WTC11 (cell line): ENCODE measurements at regions not wholly inside any gene's neighbourhood (a gene's known extent, or its start where the extent isn't known, plus 50 kb on each side); places are given as distances from the start of the nearest gene placed in this dataset.

ENCODE experiments used
- ATAC-seq: fragments of 200-7000 bp; cut with Tn5 transposase; 2 replicates; pipeline ENCODE4 v1.10.0; 2021; ENCODE audit warnings: mild to moderate bottlenecking, moderate library complexity
- CTCF ChIA-PET: fragments of 300-600 bp; sonication (Branson Sonifier 250); formaldehyde crosslinking; loops from one replicate; lab custom pipeline; 2021; ENCODE audit warnings: antibody characterized with exemption; lab: Charles Lee
- POLR2A ChIA-PET: fragments of 350-600 bp; sonication (Branson Sonifier 250); formaldehyde crosslinking; loops from one replicate; lab custom pipeline; 2021; ENCODE audit warnings: antibody characterized with exemption; lab: Charles Lee
- DNase-seq: peaks from one replicate; pipeline ENCODE4 v3.0.0; 2021; ENCODE audit warnings: low spot score
- H3K27ac Mint-ChIP-seq: 2 replicates; pipeline ENCODE4 v1.8.0; 2021; ENCODE audit warnings: mixed read lengths
- H3K27me3 Mint-ChIP-seq: 2 replicates; pipeline ENCODE4 v1.8.0; 2021; ENCODE audit warnings: low read depth, mild to moderate bottlenecking, moderate library complexity, mixed read lengths
- H3K36me3 Mint-ChIP-seq: 2 replicates; pipeline ENCODE4 v1.8.0; 2021; ENCODE audit warnings: mixed read lengths
- H3K4me1 Mint-ChIP-seq: 2 replicates; pipeline ENCODE4 v1.8.0; 2022; ENCODE audit warnings: mixed read lengths
- H3K4me3 Mint-ChIP-seq: 2 replicates; pipeline ENCODE4 v1.8.0; 2021; ENCODE audit warnings: mild to moderate bottlenecking, moderate library complexity, mixed read lengths
- H3K9me3 Mint-ChIP-seq: 2 replicates; pipeline ENCODE4 v1.8.0; 2021; ENCODE audit warnings: mixed read lengths
- ATF1 ChIP-seq: sonication (generic); formaldehyde crosslinking; IDR thresholded peaks from 2 replicates; pipeline ENCODE4 v1.8.1; 2023; ENCODE audit warnings: mild to moderate bottlenecking, moderate library complexity, missing genetic modification reagents
- CREB1 ChIP-seq: sonication (generic); formaldehyde crosslinking; IDR thresholded peaks from 2 replicates; pipeline ENCODE4 v1.8.0; 2023; ENCODE audit warnings: mild to moderate bottlenecking, missing genetic modification reagents
- CREM ChIP-seq: sonication (generic); formaldehyde crosslinking; IDR thresholded peaks from 2 replicates; pipeline ENCODE4 v1.8.1; 2022; ENCODE audit warnings: mild to moderate bottlenecking, missing genetic modification reagents, moderate library complexity
- EMX1 ChIP-seq: fragments of 250-450 bp; sonication (Bioruptor Pico); IDR thresholded peaks from 2 replicates; pipeline ENCODE4 v1.8.0; 2021; ENCODE audit warnings: mild to moderate bottlenecking
- GABPB1 ChIP-seq: sonication (generic); formaldehyde crosslinking; IDR thresholded peaks from 2 replicates; pipeline ENCODE4 v1.8.1; 2023; ENCODE audit warnings: mild to moderate bottlenecking, missing genetic modification reagents
- GRHL2 ChIP-seq: fragments of 250-450 bp; sonication (Bioruptor Pico); IDR thresholded peaks from 2 replicates; pipeline ENCODE4 v1.8.0; 2022; ENCODE audit warnings: mild to moderate bottlenecking, moderate library complexity; ENCODE audit not compliant: insufficient replicate concordance, severe bottlenecking
- GTF2I ChIP-seq: fragments of 250-450 bp; sonication (Bioruptor Pico); conservative IDR thresholded peaks from 2 replicates; pipeline ENCODE4 v1.4.0; 2021; ENCODE audit warnings: mild to moderate bottlenecking
- HMGA2 ChIP-seq: fragments of 250-450 bp; sonication (Bioruptor Pico); IDR thresholded peaks from 2 replicates; pipeline ENCODE4 v1.4.0; 2021; ENCODE audit warnings: mild to moderate bottlenecking, moderate library complexity
- JAZF1 ChIP-seq: fragments of 250-450 bp; sonication (Bioruptor Pico); IDR thresholded peaks from 2 replicates; pipeline ENCODE4 v1.9.0; 2021; ENCODE audit warnings: moderate library complexity, mild to moderate bottlenecking, inconsistent platforms
- MYBL2 ChIP-seq: sonication (generic); formaldehyde crosslinking; IDR thresholded peaks from 2 replicates; pipeline ENCODE4 v1.8.1; 2023; ENCODE audit warnings: mild to moderate bottlenecking, moderate library complexity, missing genetic modification reagents
- NR2C2 ChIP-seq: sonication (generic); formaldehyde crosslinking; IDR thresholded peaks from 2 replicates; pipeline ENCODE4 v1.8.0; 2022; ENCODE audit warnings: mild to moderate bottlenecking, missing genetic modification reagents
- OVOL2 ChIP-seq: fragments of 250-450 bp; sonication (Bioruptor Pico); IDR thresholded peaks from 2 replicates; pipeline ENCODE4 v1.9.0; 2021; ENCODE audit warnings: mild to moderate bottlenecking, borderline replicate concordance
- RELA ChIP-seq: sonication (generic); formaldehyde crosslinking; IDR thresholded peaks from 2 replicates; pipeline ENCODE4 v1.8.1; 2022; ENCODE audit warnings: missing genetic modification reagents, mild to moderate bottlenecking, borderline replicate concordance
- TEAD4 ChIP-seq: sonication (generic); formaldehyde crosslinking; IDR thresholded peaks from 2 replicates; pipeline ENCODE4 v1.8.0; 2022; ENCODE audit warnings: mild to moderate bottlenecking, missing genetic modification reagents
- ZNF232 ChIP-seq: sonication (generic); formaldehyde crosslinking; IDR thresholded peaks from 2 replicates; pipeline ENCODE4 v1.8.0; 2022; ENCODE audit warnings: mild to moderate bottlenecking, missing genetic modification reagents
- TF ChIP-seq, protein P1 (sequence below): sonication (generic); formaldehyde crosslinking; IDR thresholded peaks from 2 replicates; pipeline ENCODE4 v1.8.1; 2022; ENCODE audit warnings: mild to moderate bottlenecking, missing genetic modification reagents, moderate library complexity, borderline replicate concordance
- TF ChIP-seq, protein P2 (sequence below): sonication (generic); formaldehyde crosslinking; IDR thresholded peaks from 2 replicates; pipeline ENCODE4 v1.8.0; 2022; ENCODE audit warnings: mild to moderate bottlenecking, missing genetic modification reagents
- TF ChIP-seq, protein P3 (sequence below): fragments of 250-450 bp; sonication (Bioruptor Pico); conservative IDR thresholded peaks from 2 replicates; pipeline ENCODE4 v1.9.0; 2021; ENCODE audit warnings: mild to moderate bottlenecking
- TF ChIP-seq, protein P4 (sequence below): fragments of 250-450 bp; sonication (Bioruptor Pico); IDR thresholded peaks from 2 replicates; pipeline ENCODE4 v1.9.0; 2021; ENCODE audit warnings: mild to moderate bottlenecking
- TF ChIP-seq, protein P5 (sequence below): sonication (generic); formaldehyde crosslinking; IDR thresholded peaks from 2 replicates; pipeline ENCODE4 v1.8.1; 2022; ENCODE audit warnings: low read depth, mild to moderate bottlenecking, moderate library complexity, missing genetic modification reagents, borderline replicate concordance

DNA sequence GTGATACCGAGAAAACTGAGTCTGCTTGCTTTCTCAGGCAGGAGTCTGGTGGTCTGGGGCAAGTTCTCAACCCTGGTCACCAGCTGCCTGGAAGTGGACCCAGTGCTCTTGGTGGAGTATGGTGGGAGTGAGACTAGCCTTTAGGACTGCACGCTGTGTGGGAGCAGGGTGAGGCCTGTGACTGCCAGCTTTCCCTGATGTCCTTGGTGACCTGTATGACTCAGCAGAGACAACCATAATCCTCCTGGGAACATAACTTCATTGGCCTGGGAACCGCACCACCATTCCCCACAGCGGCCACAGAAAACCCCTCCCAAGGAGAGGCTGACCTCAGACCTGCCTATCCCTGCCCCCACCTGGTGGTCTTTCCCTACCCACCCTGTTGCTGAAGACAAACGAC, 139.5 kb upstream of the CHRM2 start (continued):
- TF ChIP-seq, protein P1, sequence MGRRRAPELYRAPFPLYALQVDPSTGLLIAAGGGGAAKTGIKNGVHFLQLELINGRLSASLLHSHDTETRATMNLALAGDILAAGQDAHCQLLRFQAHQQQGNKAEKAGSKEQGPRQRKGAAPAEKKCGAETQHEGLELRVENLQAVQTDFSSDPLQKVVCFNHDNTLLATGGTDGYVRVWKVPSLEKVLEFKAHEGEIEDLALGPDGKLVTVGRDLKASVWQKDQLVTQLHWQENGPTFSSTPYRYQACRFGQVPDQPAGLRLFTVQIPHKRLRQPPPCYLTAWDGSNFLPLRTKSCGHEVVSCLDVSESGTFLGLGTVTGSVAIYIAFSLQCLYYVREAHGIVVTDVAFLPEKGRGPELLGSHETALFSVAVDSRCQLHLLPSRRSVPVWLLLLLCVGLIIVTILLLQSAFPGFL (CRISPR knock-in tag), result no peak
- TF ChIP-seq JAZF1 (CRISPR knock-in tag), result no peak
- no peak for TF ChIP-seq NR2C2 (CRISPR knock-in tag)
- TF ChIP-seq, protein P2, sequence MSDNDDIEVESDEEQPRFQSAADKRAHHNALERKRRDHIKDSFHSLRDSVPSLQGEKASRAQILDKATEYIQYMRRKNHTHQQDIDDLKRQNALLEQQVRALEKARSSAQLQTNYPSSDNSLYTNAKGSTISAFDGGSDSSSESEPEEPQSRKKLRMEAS (CRISPR knock-in tag), result no peak
- TF ChIP-seq EMX1 (CRISPR knock-in tag), result no peak
- no peak for TF ChIP-seq RELA
- TF ChIP-seq, all 79 proteins: peak for 0

DNA sequence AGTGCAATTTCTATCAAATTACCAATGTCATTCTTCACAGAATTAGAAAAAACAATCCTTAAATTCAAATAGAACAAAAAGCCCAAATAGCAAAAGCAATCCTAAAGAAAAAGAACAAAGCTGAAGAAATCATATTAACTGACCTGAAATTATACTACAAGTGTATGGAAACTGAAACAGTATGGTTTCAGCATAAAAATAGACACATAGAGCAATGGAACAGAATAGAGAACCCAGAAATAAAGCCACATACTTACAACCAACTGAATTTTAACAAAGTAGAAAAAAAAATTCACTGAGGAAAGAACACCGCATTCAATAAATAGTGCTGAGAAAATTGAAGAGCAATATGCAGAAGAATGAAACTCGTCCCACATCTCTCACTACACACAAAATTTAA, 142.0 kb upstream of the CHRM2 start:
- Mint-ChIP-seq H3K4me1 (no peaks in the 10 kb centered on the region), H3K4me3 (no peak overlapping the region), H3K27me3 (no peaks in the 10 kb centered on the region), H3K9me3 (0 out of 2 replicates have a peak, but pooled peaks cover 3% of the 10 kb centered on the region), H3K36me3 (no peaks in the 10 kb centered on the region), H3K27ac (no peak overlapping the region)
- DNase-seq, result no peak
- ChIA-PET POLR2A (no interaction called here), CTCF (no interaction called here)
- ATAC-seq, result no peak
- TF ChIP-seq MYBL2, result no peak
- TF ChIP-seq OVOL2 (CRISPR knock-in tag), result no peak
- no peak for TF ChIP-seq HMGA2 (CRISPR knock-in tag)
- TF ChIP-seq CREB1, result no peak
- TF ChIP-seq ZNF232, result no peak
- TF ChIP-seq, protein P3, sequence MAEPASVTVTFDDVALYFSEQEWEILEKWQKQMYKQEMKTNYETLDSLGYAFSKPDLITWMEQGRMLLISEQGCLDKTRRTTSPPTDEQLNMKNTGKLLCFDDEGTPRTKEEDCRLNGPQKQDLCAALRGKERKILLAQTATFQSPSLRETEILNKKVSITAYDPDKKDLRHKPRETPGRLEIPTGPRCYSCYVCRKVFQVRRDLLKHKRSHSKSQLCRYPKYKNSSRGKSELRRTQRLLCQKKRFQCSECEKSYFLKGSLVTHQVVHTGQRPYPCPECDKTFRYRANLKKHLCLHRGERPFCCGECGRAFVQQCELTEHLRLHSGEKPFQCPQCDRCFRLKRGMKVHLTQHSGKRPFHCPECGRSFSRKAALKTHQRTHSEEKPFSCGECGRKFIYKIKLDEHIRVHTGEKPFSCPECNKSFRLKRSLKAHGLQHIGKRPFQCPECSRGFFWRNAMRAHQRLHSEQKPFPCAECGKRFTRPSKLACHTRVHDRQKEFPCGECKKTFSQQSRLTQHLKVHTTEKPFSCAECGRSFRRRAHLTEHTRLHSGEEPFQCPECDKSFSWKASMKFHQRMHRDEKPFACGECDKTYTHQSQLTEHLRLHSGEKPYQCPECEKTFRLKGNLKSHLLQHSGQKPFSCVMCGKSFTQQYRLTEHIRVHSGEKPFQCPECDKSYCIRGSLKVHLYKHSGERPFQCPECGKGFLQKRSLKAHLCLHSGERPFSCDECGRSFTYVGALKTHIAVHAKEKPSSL, result no peak
- no peak for TF ChIP-seq ATF1 (CRISPR knock-in tag)
- TF ChIP-seq GTF2I (CRISPR knock-in tag), result no peak
- TF ChIP-seq CREM (CRISPR knock-in tag), result no peak
- no peak for TF ChIP-seq GRHL2 (CRISPR knock-in tag)
- TF ChIP-seq TEAD4 (CRISPR knock-in tag), result no peak
- TF ChIP-seq, protein P4, sequence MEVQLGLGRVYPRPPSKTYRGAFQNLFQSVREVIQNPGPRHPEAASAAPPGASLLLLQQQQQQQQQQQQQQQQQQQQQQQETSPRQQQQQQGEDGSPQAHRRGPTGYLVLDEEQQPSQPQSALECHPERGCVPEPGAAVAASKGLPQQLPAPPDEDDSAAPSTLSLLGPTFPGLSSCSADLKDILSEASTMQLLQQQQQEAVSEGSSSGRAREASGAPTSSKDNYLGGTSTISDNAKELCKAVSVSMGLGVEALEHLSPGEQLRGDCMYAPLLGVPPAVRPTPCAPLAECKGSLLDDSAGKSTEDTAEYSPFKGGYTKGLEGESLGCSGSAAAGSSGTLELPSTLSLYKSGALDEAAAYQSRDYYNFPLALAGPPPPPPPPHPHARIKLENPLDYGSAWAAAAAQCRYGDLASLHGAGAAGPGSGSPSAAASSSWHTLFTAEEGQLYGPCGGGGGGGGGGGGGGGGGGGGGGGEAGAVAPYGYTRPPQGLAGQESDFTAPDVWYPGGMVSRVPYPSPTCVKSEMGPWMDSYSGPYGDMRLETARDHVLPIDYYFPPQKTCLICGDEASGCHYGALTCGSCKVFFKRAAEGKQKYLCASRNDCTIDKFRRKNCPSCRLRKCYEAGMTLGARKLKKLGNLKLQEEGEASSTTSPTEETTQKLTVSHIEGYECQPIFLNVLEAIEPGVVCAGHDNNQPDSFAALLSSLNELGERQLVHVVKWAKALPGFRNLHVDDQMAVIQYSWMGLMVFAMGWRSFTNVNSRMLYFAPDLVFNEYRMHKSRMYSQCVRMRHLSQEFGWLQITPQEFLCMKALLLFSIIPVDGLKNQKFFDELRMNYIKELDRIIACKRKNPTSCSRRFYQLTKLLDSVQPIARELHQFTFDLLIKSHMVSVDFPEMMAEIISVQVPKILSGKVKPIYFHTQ, result no peak
- no peak for TF ChIP-seq GABPB1 (CRISPR knock-in tag)
- TF ChIP-seq, protein P5, sequence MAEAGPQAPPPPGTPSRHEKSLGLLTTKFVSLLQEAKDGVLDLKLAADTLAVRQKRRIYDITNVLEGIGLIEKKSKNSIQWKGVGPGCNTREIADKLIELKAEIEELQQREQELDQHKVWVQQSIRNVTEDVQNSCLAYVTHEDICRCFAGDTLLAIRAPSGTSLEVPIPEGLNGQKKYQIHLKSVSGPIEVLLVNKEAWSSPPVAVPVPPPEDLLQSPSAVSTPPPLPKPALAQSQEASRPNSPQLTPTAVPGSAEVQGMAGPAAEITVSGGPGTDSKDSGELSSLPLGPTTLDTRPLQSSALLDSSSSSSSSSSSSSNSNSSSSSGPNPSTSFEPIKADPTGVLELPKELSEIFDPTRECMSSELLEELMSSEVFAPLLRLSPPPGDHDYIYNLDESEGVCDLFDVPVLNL (CRISPR knock-in tag), result no peak
